Small intestine (tissue), 7 donors: ENCODE measurements at regions not wholly inside any gene's neighbourhood (a gene's known extent, or its start where the extent isn't known, plus 50 kb on each side); places are given as distances from the start of the nearest gene placed in this dataset.

Source experiments
- DNase-seq, 2 donors: peaks; one replicate each; pipeline versions ENCODE4 v3.0.0 to v3.0.0-alpha.2; 2013
- FAIRE-seq: peaks from 2 replicates; lab custom pipeline; 2012; peaks lifted over from hg19 to GRCh38; lab: Jason Lieb, UNC
- H3K27ac ChIP-seq, 3 donors: one replicate each; pipeline ENCODE4 v1.5.1; 2013; ENCODE audit warnings: low read length in 2 of 3, mild to moderate bottlenecking in 2 of 3, control low read depth in 1 of 3, inconsistent platforms in 1 of 3, low read depth in 1 of 3, moderate library complexity in 1 of 3
- H3K27me3 ChIP-seq, 3 donors: one replicate each; pipeline ENCODE4 v1.6.1; 2013; ENCODE audit warnings: low read length in 3 of 3, inconsistent platforms in 1 of 3; ENCODE audit not compliant: control insufficient read depth in 3 of 3, insufficient read depth in 3 of 3
- H3K36me3 ChIP-seq, 3 donors: one replicate each; pipeline ENCODE4 v1.6.1; 2013; ENCODE audit warnings: low read length in 3 of 3, inconsistent platforms in 1 of 3, low read depth in 1 of 3, mild to moderate bottlenecking in 1 of 3, moderate library complexity in 1 of 3; ENCODE audit not compliant: control insufficient read depth in 3 of 3, insufficient read depth in 2 of 3
- H3K4me1 ChIP-seq, 3 donors: one replicate each; pipeline ENCODE4 v1.6.1; 2013; ENCODE audit warnings: low read length in 2 of 3, inconsistent platforms in 1 of 3, low read depth in 1 of 3, mild to moderate bottlenecking in 1 of 3, moderate library complexity in 1 of 3; ENCODE audit not compliant: control insufficient read depth in 3 of 3, insufficient read depth in 2 of 3
- H3K4me3 ChIP-seq, 3 donors: one replicate each; pipeline ENCODE4 v1.5.1; 2013; ENCODE audit warnings: low read length in 3 of 3, control low read depth in 1 of 3, inconsistent platforms in 1 of 3, low read depth in 1 of 3, mild to moderate bottlenecking in 1 of 3, moderate library complexity in 1 of 3
- H3K9me3 ChIP-seq, 2 donors: one replicate each; pipeline ENCODE4 v1.6.1; 2013; ENCODE audit warnings: low read depth in 1 of 2, low read length in 1 of 2; ENCODE audit not compliant: control insufficient read depth in 2 of 2, insufficient read depth in 1 of 2
- WGBS, 3 donors: extraction: QIAGEN DNeasy Blood & Tissue Kit; methylation state at CpG; one replicate each; pipeline ENCODE4 v1.1.7; 2013; 5-methylcytosine and 5-hydroxymethylcytosine counted together
- donor health status: healthy with polysubstance abuse.
- donor health status: control.
- donor health status: control.
- donor health status: Bipolar disorder and iron deficiency.
- donor health status: healthy.

DNA sequence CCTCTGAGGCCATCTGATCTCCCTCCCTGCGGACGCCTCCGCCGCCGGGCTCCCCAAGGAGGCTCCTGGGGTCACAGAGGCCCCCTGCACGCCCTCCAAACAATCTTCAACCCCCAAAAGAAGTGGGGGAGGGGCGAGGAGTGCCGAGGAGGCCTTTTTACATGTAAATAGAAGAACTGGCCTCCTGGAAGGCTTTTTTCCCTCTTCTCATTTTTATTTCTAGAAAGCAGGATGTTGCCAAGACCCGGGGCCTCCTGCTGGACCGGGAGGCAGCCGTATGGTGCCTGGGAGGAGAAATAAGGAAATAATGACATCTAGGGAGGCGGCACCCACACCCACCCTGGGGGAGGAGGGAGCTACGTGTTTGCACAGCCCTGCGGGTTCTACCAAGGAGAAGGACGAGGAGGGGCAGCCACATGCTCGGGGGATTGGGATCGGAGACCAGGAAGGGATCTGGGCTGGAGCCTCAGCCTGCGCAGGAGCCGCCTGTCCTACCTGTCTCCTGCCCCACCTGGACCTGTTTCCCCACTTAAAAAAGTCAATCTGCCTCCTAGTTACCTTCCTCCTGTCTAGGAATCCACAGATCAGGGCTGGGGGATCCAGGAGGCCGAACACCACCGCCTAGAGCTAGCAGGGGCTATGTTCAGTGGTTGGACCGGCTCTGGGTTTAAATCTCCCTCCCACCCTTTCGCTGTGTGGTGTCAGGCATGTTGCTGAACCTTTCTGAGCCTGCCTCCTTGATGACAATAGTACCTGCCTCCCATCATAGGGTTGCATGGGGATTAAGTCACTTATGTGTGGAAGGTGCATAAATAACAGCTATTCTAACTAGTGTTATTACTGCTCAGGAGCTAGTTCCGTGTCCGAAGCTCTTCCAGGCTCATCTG lies 175.7 kb upstream of the GSE1 start:
- H3K4me3 ChIP-seq, result peak overlapping the region in 2 of 3 donors; percentile 11 to 18
- WGBS, 3 donors, result 13 to 36% (median 24%) methylated on average over 25 of the region's 25 CpGs
- peaks cover 0 to 46% (median 5%) of the 10 kb centered on the region in 3 donors for H3K4me1 ChIP-seq
- peak overlapping the region; percentile 59 to 92 (median 82) for H3K27ac ChIP-seq
- FAIRE-seq (no peak), DNase-seq (peak; percentile 84 to 90)
- H3K27me3 ChIP-seq, result no peaks in the 10 kb centered on the region
- no peaks in the 10 kb centered on the region for H3K9me3 ChIP-seq
- H3K36me3 ChIP-seq, result peaks cover 0 to 55% (median 0%) of the 10 kb centered on the region in 3 donors

DNA sequence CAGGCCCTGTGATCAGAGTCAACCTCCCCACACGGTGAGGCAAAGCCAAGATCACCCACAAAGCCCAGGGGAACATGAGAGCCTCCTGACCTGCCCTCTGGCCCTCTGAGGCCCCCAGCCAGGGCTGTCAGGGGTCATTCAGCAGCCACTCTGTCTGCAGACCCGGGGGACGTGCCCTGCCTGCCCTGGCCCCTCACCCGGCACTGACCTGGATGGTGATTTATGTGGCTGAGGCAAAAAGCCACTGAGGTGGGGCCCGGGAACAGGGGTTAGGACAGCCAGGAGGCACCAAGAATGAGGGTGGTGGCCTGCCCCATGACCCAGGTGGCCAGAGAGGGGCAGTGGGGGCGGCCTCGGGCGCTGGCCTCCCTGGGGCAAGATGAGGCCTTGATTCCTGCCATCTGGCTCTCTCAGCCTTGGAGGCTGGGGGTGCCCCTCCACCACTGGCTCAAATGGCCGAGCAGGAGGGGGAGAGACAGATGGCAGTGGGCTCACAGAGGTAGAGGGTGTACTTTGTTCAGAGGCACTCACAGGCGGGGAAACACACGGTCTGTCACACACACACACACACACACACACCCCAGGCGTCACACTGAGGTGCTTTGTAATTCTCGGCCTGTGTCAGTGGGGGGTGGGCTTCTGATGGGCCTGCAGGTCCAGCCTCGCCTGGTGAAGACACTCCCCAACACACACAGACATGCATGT lies 174.0 kb upstream of the GSE1 start:
- WGBS, 3 donors, result 31 to 65% (median 47%) methylated on average over 14 of the region's 14 CpGs
- H3K27me3 ChIP-seq, result no peaks in the 10 kb centered on the region
- H3K36me3 ChIP-seq, result peaks cover 0 to 57% (median 0%) of the 10 kb centered on the region in 3 donors
- no peaks in the 10 kb centered on the region for H3K9me3 ChIP-seq
- peak overlapping the region in 1 of 3 donors; percentile 92 for H3K27ac ChIP-seq
- DNase-seq (peak in 1 of 2 donors; percentile 43), FAIRE-seq (no peak)
- H3K4me1 ChIP-seq, result peaks cover 0 to 50% (median 5%) of the 10 kb centered on the region in 3 donors
- H3K4me3 ChIP-seq, result no peak overlapping the region

DNA sequence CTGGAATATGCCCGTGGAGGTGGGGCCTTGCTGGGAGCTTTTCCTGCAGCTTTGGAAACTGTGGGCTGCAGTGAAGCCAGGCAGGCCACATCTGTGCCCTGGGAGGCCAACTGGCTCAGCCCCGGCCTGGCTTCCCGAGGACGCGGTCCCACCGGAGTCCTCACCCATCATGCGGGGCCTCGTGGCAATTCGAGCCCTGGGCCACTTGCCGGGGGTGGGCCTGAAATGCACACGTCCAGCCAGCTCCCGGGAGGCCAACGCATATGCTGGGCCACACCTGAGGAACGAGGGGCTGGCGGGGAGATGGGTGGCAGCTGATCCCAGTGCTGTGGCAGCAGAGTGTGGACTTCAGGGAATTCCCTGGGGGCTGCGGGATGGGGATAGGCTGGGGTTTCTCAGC lies 172.4 kb upstream of the GSE1 start:
- peaks cover 0 to 65% (median 5%) of the 10 kb centered on the region in 3 donors for H3K4me1 ChIP-seq
- DNase-seq (no peak), FAIRE-seq (no peak)
- H3K36me3 ChIP-seq, result peaks cover 0 to 68% (median 0%) of the 10 kb centered on the region in 3 donors
- no peaks in the 10 kb centered on the region for H3K27me3 ChIP-seq
- no peak overlapping the region for H3K4me3 ChIP-seq
- WGBS, 3 donors, result 93 to 94% (median 93%) methylated on average over 16 of the region's 16 CpGs
- no peak overlapping the region for H3K27ac ChIP-seq
- H3K9me3 ChIP-seq, result no peaks in the 10 kb centered on the region

DNA sequence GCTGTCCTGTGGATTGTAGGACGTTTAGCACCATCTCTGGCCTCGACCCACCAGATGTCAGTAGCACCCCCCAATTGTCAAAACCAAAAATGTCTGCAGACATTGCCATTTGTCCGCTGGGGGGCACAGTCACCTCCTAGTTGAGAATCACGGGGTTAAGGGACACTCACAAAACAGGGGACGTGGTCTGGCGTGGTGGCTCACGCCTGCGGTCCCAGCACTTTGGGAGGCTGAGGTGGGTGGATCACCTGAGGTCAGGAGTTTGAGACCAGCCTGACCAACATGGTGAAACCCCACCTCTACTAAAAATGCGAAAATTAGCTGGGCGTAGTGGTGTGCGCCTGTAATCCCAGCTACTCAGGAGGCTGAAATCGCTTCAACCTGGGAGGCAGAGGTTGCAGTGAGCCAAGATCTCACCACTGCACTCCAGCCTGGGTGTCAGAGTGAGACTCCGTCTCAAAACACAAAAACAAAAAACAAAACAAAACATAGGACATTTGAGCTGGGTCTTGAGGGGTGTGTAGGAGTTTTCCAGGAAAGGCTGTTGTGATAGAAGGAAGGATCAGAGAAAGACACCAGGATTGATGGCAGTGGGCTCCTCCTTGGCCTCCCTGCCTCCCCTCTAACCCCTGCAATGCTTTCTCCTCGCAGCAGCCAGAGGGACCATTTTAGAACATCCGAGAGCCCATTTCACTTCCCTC lies 171.8 kb upstream of the GSE1 start:
- 86 to 93% (median 89%) methylated on average over 15 of the region's 15 CpGs for WGBS, 3 donors
- DNase-seq (no peak), FAIRE-seq (no peak)
- Histone ChIP-seq H3K27ac (no peak overlapping the region), H3K4me3 (no peak overlapping the region), H3K27me3 (no peaks in the 10 kb centered on the region), H3K4me1 (peaks cover 0 to 65% (median 5%) of the 10 kb centered on the region in 3 donors), H3K9me3 (no peaks in the 10 kb centered on the region), H3K36me3 (peaks cover 0 to 74% (median 0%) of the 10 kb centered on the region in 3 donors)

DNA sequence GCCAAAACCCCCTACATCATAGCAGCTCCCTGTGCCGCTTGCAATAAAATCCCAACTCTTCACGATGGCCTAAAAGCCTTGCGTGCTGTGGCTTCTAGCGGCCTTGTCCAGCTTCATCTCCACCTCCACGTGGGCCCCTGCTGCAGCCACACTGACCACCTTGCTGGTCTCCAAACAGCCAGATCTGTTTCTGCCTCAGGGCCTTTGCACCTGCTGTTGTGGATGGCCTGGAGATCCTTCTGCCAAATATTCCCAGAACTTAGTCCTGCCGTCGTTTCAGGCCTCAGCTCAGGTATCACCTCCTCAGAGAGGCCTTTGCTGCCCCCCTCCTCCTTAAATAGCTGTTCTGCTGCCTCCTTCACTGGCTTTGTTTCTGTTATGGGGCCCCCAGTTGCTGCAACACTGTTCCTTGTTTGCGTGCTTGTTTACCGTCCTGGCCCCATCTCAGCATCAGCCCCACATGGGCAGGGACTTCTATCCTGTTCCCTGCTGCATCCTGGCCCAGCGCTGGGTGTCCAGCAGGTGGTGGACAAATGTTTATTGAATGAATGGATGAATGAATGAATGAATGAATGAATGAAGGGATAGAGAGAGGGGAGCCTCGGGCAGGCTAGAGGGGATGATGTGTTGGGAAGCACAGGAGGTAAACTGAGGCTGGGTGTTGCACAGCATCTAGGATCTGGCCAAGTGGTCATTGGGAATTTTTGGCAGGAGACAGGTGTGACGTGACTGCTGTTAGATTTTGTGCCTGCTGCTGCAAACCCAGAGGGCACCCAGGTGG lies 171.0 kb upstream of the GSE1 start:
- Histone ChIP-seq H3K9me3 (no peaks in the 10 kb centered on the region), H3K27ac (no peak overlapping the region), H3K4me1 (peaks cover 0 to 64% (median 2%) of the 10 kb centered on the region in 3 donors), H3K27me3 (no peaks in the 10 kb centered on the region), H3K4me3 (no peak overlapping the region), H3K36me3 (peaks cover 0 to 80% (median 0%) of the 10 kb centered on the region in 3 donors)
- DNase-seq (no peak), FAIRE-seq (no peak)
- WGBS, 3 donors, result 84 to 91% (median 88%) methylated on average over 12 of the region's 12 CpGs

DNA sequence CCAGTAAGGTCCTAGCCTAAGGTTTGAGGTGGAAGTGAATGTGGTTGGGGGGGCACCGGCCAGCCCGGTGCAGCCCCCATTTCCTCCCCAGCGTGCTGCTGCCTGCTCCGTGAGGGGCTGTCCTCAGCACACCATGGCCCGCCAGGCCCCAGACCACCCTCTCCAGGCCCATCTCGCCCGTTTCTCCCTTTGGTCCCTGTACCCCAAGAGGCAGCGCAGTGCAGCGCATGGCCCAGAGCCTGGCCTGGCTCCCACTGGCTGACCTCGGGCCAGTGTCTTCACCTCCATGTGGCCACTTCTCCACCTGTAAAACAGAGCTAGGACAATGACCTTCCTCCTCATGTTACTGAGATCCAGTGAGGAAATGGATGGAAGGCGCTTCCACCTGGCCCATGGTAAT lies 170.0 kb upstream of the GSE1 start:
- no peak overlapping the region for H3K4me3 ChIP-seq
- no peaks in the 10 kb centered on the region for H3K9me3 ChIP-seq
- peaks cover 0 to 81% (median 0%) of the 10 kb centered on the region in 3 donors for H3K36me3 ChIP-seq
- H3K27ac ChIP-seq, result no peak overlapping the region
- no peaks in the 10 kb centered on the region for H3K27me3 ChIP-seq
- FAIRE-seq, result no peak
- WGBS, 3 donors, result 86 to 94% (median 89%) methylated on average over 11 of the region's 11 CpGs
- peaks cover 0 to 62% (median under 1%) of the 10 kb centered on the region in 3 donors for H3K4me1 ChIP-seq
- DNase-seq, result no peak

DNA sequence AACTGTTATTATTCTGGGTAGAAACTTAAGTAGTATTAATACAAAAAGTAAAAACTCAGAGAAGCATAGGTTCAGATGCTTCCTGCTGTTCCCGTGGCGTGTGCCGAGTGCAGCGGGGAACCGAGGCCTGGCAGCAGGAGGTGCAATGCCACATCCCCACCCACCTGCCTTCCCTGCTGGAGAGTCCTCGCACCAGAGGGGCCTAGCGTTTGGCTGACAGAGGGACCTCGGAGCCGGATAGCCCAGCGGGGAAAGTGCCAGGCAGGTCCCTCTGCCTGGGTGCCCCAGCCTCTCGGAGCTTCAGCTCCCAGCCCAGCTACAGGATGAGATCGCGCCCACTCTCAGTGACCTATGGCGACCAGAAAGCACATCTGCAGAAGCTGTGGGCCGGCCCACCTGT lies 169.6 kb upstream of the GSE1 start:
- DNase-seq (no peak), FAIRE-seq (no peak)
- Histone ChIP-seq H3K27ac (no peak overlapping the region), H3K4me3 (no peak overlapping the region), H3K4me1 (peaks cover 0 to 62% (median 5%) of the 10 kb centered on the region in 3 donors), H3K9me3 (no peaks in the 10 kb centered on the region), H3K27me3 (no peaks in the 10 kb centered on the region), H3K36me3 (peaks cover 0 to 81% (median 0%) of the 10 kb centered on the region in 3 donors)
- WGBS, 3 donors, result 92 to 93% (median 92%) methylated on average over 15 of the region's 15 CpGs
